MCF 10A (cell line): ENCODE measurements at regions not wholly inside any gene's neighbourhood (a gene's known extent, or its start where the extent isn't known, plus 50 kb on each side); places are given as distances from the start of the nearest gene placed in this dataset.

ENCODE experiments used
- BruUV-seq: library from RNA; stranded (reverse); fragments of 400-500 nt; replicated peaks from 2 replicates; lab custom pipeline; 2021; lab: Mats Ljungman, UMichigan
- CTCF ChIA-PET: fragments of 300-600 bp; sonication (Branson Sonifier 250); formaldehyde crosslinking; extraction: SDS; loops from one replicate; lab custom pipeline; 2021; ENCODE audit warnings: antibody characterized with exemption, inconsistent platforms; lab: Yijun Ruan, JAX
- POLR2A ChIA-PET: fragments of 300-600, 350-650 bp; sonication (Branson Sonifier 250); formaldehyde crosslinking; extraction: SDS; loops from one replicate; lab custom pipeline; 2020; ENCODE audit warnings: antibody characterized with exemption, inconsistent platforms; lab: Yijun Ruan, JAX
- DNase-seq: peaks from one replicate; pipeline ENCODE4 v3.0.0-alpha.2; 2018; ENCODE audit not compliant: unreplicated experiment
- H3K27ac Mint-ChIP-seq: one replicate; pipeline ENCODE4 v1.8.0; 2022; ENCODE audit warnings: mild to moderate bottlenecking, low read depth, mixed read lengths; ENCODE audit not compliant: unreplicated experiment
- H3K27me3 Mint-ChIP-seq: one replicate; pipeline ENCODE4 v1.8.0; 2022; ENCODE audit warnings: mixed read lengths; ENCODE audit not compliant: insufficient read depth, unreplicated experiment
- H3K36me3 Mint-ChIP-seq: one replicate; pipeline ENCODE4 v1.8.0; 2022; ENCODE audit warnings: mild to moderate bottlenecking, moderate library complexity, mixed read lengths; ENCODE audit not compliant: insufficient read depth, unreplicated experiment
- H3K4me1 Mint-ChIP-seq: one replicate; pipeline ENCODE4 v1.8.0; 2022; ENCODE audit warnings: mixed read lengths; ENCODE audit not compliant: insufficient read depth, unreplicated experiment
- H3K4me3 Mint-ChIP-seq: one replicate; pipeline ENCODE4 v1.8.0; 2022; ENCODE audit warnings: mild to moderate bottlenecking, moderate library complexity, mixed read lengths; ENCODE audit not compliant: unreplicated experiment
- H3K9me3 Mint-ChIP-seq: one replicate; pipeline ENCODE4 v1.8.0; 2022; ENCODE audit warnings: mixed read lengths; ENCODE audit not compliant: unreplicated experiment
- intact Hi-C: fragments of 100-400 bp; cut with micrococcal nuclease; formaldehyde crosslinking; loops from 2 replicates; pipeline ENCODE4 v1.14.1; 2022
- TF ChIP-seq, protein P1 (sequence below): fragments of 200-600 bp; IDR thresholded peaks from one replicate; pipeline ENCODE4 v1.8.0; 2022; ENCODE audit warnings: antibody characterized with exemption, mild to moderate bottlenecking; ENCODE audit not compliant: unreplicated experiment

DNA sequence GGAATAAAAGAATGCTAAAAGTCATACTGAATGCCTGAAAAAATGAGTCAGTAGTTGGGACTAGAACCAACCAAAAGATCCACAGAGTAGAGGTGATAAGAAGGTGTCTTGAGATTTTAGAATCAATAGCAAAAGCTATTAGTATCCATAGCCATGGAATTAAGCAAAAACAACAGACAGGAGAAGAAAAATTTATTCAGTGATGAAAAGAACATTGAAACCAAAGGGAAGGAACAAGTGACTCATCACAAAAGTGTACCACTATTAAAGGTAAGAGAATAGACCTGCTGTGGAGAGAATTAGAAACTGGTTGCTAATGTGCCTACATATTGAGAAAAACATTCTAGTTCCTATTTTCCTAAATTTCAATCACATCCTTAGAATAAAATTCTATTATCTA, 182.0 kb upstream of the NEIL3 start:
- H3K27ac Mint-ChIP-seq: no peak overlapping the region
- H3K4me1 Mint-ChIP-seq: no peaks in the 10 kb centered on the region
- intact Hi-C loops: no loop called here

DNA sequence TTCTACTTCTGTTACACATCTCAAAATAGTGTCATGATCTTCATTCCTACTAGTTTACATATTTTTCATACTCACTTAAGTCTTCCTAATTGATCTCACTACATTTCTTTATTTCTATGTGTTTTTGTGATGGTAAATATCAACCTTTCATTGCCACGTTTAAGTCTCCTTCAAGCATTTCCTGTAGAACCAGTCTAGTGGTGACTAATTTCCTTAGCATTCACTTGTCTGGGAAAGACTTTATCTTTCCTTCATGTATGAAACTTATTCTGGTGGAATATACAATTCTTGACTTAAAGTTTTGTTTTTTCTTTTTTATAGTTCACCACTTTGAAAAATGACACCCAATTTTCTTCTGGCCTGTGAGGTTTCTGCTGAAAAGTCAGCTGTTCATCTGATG, 181.4 kb upstream of the NEIL3 start:
- no peak overlapping the region for H3K27ac Mint-ChIP-seq
- intact Hi-C loops: no loop called here
- no peak overlapping the region for H3K4me3 Mint-ChIP-seq

More for the DNA sequence above, 182.0 kb upstream of the NEIL3 start:
- DNase-seq: no peak
- no peak overlapping the region for H3K4me3 Mint-ChIP-seq
- H3K27me3 Mint-ChIP-seq: no peaks in the 10 kb centered on the region
- no peaks in the 10 kb centered on the region for H3K36me3 Mint-ChIP-seq
- no TSS peak for BruUV-seq
- POLR2A ChIA-PET: no interaction called here
- TF ChIP-seq, protein P1, sequence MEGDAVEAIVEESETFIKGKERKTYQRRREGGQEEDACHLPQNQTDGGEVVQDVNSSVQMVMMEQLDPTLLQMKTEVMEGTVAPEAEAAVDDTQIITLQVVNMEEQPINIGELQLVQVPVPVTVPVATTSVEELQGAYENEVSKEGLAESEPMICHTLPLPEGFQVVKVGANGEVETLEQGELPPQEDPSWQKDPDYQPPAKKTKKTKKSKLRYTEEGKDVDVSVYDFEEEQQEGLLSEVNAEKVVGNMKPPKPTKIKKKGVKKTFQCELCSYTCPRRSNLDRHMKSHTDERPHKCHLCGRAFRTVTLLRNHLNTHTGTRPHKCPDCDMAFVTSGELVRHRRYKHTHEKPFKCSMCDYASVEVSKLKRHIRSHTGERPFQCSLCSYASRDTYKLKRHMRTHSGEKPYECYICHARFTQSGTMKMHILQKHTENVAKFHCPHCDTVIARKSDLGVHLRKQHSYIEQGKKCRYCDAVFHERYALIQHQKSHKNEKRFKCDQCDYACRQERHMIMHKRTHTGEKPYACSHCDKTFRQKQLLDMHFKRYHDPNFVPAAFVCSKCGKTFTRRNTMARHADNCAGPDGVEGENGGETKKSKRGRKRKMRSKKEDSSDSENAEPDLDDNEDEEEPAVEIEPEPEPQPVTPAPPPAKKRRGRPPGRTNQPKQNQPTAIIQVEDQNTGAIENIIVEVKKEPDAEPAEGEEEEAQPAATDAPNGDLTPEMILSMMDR: no peak
- CTCF ChIA-PET: no interaction called here
- peaks cover 26% of the 10 kb centered on the region for H3K9me3 Mint-ChIP-seq

DNA sequence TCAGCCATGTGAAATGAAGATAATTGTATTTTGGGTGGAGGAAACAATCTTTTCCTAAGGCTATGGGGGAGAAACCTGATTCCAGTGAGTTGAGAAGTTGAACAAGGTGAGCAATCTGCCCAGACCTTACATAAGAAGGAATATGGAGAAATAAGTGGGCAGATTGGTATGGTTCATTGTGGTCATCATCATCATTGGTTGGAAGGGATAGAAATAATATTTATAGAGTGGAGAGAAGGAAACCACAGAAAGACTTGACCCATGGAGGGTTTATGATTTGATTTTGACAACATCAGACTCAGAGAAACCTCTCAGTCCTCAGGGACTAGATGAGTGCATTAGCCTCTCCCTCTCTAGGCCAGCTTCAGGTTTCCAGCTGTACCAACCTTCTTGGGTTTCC, 177.9 kb upstream of the NEIL3 start:
- ChIA-PET POLR2A (interaction anchor here (0.7 kb wide), 1 partner anchor 1206 kb away, joined by 3 read pairs; no protein-coding TSS in a partner anchor), CTCF (no interaction called here)
- TF ChIP-seq, protein P1: no peak
- Mint-ChIP-seq H3K27ac (no peak overlapping the region), H3K27me3 (no peaks in the 10 kb centered on the region), H3K9me3 (peaks cover 26% of the 10 kb centered on the region), H3K4me3 (no peak overlapping the region), H3K4me1 (no peaks in the 10 kb centered on the region), H3K36me3 (no peaks in the 10 kb centered on the region)
- intact Hi-C loops: no loop called here
- BruUV-seq: no TSS peak
- DNase-seq: no peak

More for the DNA sequence above, 181.4 kb upstream of the NEIL3 start:
- BruUV-seq: no TSS peak
- DNase-seq: no peak
- H3K9me3 Mint-ChIP-seq: peaks cover 26% of the 10 kb centered on the region
- H3K4me1 Mint-ChIP-seq: no peaks in the 10 kb centered on the region
- ChIA-PET CTCF (no interaction called here), POLR2A (no interaction called here)
- TF ChIP-seq, protein P1: no peak
- H3K36me3 Mint-ChIP-seq: no peaks in the 10 kb centered on the region
- H3K27me3 Mint-ChIP-seq: no peaks in the 10 kb centered on the region

DNA sequence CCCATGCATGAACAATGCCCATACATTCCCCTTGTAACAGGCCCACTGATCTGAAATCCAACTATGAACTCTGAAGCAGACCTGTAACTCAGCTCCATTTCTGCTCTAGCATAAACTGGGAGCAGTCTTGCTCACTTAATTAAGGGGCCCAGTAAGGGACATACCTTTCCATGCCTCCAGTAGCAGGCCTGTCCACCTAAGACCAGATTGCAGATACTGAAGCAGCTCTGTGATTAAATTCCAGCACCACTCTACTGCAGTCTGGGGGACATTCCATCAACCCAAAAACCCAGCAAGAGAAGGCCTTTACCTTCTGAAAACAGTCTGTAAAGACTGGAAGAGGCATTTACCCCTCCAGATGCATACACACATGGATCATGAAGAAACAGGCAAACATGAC, 162.0 kb upstream of the NEIL3 start:
- no peaks in the 10 kb centered on the region for H3K4me1 Mint-ChIP-seq
- DNase-seq: no peak
- no peak overlapping the region for H3K27ac Mint-ChIP-seq
- BruUV-seq: no TSS peak
- no peaks in the 10 kb centered on the region for H3K27me3 Mint-ChIP-seq
- intact Hi-C loops: no loop called here
- no peak overlapping the region for H3K4me3 Mint-ChIP-seq
- POLR2A ChIA-PET: interaction anchor here (0.6 kb wide), 1 partner anchor 90 kb away, joined by 3 read pairs; no protein-coding TSS in a partner anchor
- TF ChIP-seq, protein P1: no peak
- CTCF ChIA-PET: interaction anchor here (0.5 kb wide), 1 partner anchor 1117 kb away, joined by 3 read pairs; no protein-coding TSS in a partner anchor
- no peaks in the 10 kb centered on the region for H3K36me3 Mint-ChIP-seq
- H3K9me3 Mint-ChIP-seq: peaks cover 13% of the 10 kb centered on the region
